Colonic mucosa (tissue), 4 donors: ENCODE measurements at regions not wholly inside any gene's neighbourhood (a gene's known extent, or its start where the extent isn't known, plus 50 kb on each side); places are given as distances from the start of the nearest gene placed in this dataset.

Experiments used
- DNase-seq: peaks from one replicate; pipeline ENCODE4 v3.0.0-alpha.2; 2020
- H3K27ac ChIP-seq: fragments of 200-600 bp; one replicate; pipeline ENCODE4 v1.8.0; 2021
- H3K27me3 ChIP-seq: fragments of 200-600 bp; one replicate; pipeline ENCODE4 v1.8.0; 2021
- H3K36me3 ChIP-seq: fragments of 200-600 bp; one replicate; pipeline ENCODE4 v1.8.0; 2021
- H3K4me1 ChIP-seq: fragments of 200-600 bp; one replicate; pipeline ENCODE4 v1.8.0; 2021; ENCODE audit warnings: mild to moderate bottlenecking
- H3K4me3 ChIP-seq: fragments of 200-600 bp; one replicate; pipeline ENCODE4 v1.8.0; 2021
- H3K9ac ChIP-seq, 2 donors: one replicate each; pipeline ENCODE4 v1.7.0; 2013; ENCODE audit warnings: control low read depth in 2 of 2, low read depth in 2 of 2, low read length in 2 of 2
- H3K9me3 ChIP-seq: fragments of 200-600 bp; one replicate; pipeline ENCODE4 v1.8.0; 2021
- CTCF ChIP-seq: fragments of 200-600 bp; IDR thresholded peaks from one replicate; pipeline ENCODE4 v1.8.0; 2022; ENCODE audit warnings: antibody characterized with exemption, mild to moderate bottlenecking
- intact Hi-C: fragments of 100-400 bp; cut with DNase I; formaldehyde crosslinking; loops from one replicate; pipeline ENCODE4 v1.14.1; 2022
- donor health status: healthy.
- donor health status: DM: no; HTN: no; CAD: no.
- donor health status: DM: no; HTN: no; CAD: no.

GRCh38 chr16:66223176-66223780 is 143.2 kb upstream of the CDH5 start:
- no peak for TF ChIP-seq CTCF
- no peak for DNase-seq
- Histone ChIP-seq H3K4me3 (no peak overlapping the region), H3K9ac (no peak overlapping the region), H3K9me3 (no peaks in the 10 kb centered on the region), H3K4me1 (no peaks in the 10 kb centered on the region), H3K27ac (no peak overlapping the region), H3K36me3 (no peaks in the 10 kb centered on the region), H3K27me3 (no peaks in the 10 kb centered on the region)
- intact Hi-C loops: no loop called here

DNA sequence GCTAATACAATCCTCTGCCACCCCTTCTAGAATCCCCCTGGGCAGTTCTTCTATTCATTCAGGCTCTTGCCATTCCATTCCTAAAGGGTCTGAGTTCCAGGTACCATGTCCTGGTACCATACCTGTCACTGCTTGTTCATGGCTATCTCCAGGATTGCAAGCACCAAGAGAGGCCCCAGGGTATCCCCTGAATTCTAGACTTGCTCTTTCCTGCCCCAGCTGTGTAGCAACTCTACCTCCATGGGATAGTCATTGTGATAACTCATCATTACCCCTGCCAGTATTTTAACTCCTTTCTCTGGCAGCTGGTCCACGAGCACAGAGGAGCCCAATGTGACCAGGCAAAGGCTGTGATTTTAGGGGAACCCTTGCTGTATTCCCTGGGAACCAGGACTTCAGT is 143.7 kb upstream of the CDH5 start:
- TF ChIP-seq CTCF: no peak
- Histone ChIP-seq H3K27ac (no peak overlapping the region), H3K27me3 (no peaks in the 10 kb centered on the region), H3K36me3 (no peaks in the 10 kb centered on the region), H3K4me3 (no peak overlapping the region), H3K4me1 (no peaks in the 10 kb centered on the region), H3K9ac (no peak overlapping the region), H3K9me3 (no peaks in the 10 kb centered on the region)
- intact Hi-C loops: no loop called here
- no peak for DNase-seq

- no peak for DNase-seq
- no peak overlapping the region for H3K27ac ChIP-seq
- H3K27me3 ChIP-seq: no peaks in the 10 kb centered on the region
- intact Hi-C loops: no loop called here
- no peak overlapping the region for H3K4me3 ChIP-seq
- no peaks in the 10 kb centered on the region for H3K36me3 ChIP-seq
- no peaks in the 10 kb centered on the region for H3K9me3 ChIP-seq
- no peaks in the 10 kb centered on the region for H3K4me1 ChIP-seq
- TF ChIP-seq CTCF: no peak
- H3K9ac ChIP-seq: no peak overlapping the region
Observed at GRCh38 chr16:66220702-66221101, 145.8 kb upstream of the CDH5 start.

- no peak overlapping the region for H3K4me3 ChIP-seq
- DNase-seq: no peak
- H3K27me3 ChIP-seq: no peaks in the 10 kb centered on the region
- H3K27ac ChIP-seq: no peak overlapping the region
- H3K9ac ChIP-seq: no peak overlapping the region
- H3K36me3 ChIP-seq: no peaks in the 10 kb centered on the region
- no peaks in the 10 kb centered on the region for H3K4me1 ChIP-seq
- TF ChIP-seq CTCF: no peak
- intact Hi-C loops: no loop called here
- no peaks in the 10 kb centered on the region for H3K9me3 ChIP-seq
Observed at GRCh38 chr16:66219491-66219890, 147.0 kb upstream of the CDH5 start.

GRCh38 chr16:66212428-66212827 is 154.1 kb upstream of the CDH5 start:
- H3K9me3 ChIP-seq: no peaks in the 10 kb centered on the region
- H3K9ac ChIP-seq: no peak overlapping the region
- no peak for TF ChIP-seq CTCF
- H3K4me1 ChIP-seq: no peaks in the 10 kb centered on the region
- no peaks in the 10 kb centered on the region for H3K27me3 ChIP-seq
- intact Hi-C loops: no loop called here
- no peak overlapping the region for H3K27ac ChIP-seq
- H3K4me3 ChIP-seq: no peak overlapping the region
- no peak for DNase-seq
- no peaks in the 10 kb centered on the region for H3K36me3 ChIP-seq
